K562 (cell line): ENCODE measurements at regions not wholly inside any gene's neighbourhood (a gene's known extent, or its start where the extent isn't known, plus 50 kb on each side); places are given as distances from the start of the nearest gene placed in this dataset.

Source experiments
- CBX8 ChIP-seq: fragments of 200-600 bp; sonication (generic); IDR thresholded peaks from 2 replicates; pipeline ENCODE4 v1.6.1; 2012; ENCODE audit warnings: borderline replicate concordance, mixed run types, low read depth, mild to moderate bottlenecking, moderate library complexity, mixed read lengths, low read length, control low read depth, inconsistent platforms; ENCODE audit not compliant: poor library complexity, severe bottlenecking; ENCODE audit errors: extremely low read depth
- CHD7 ChIP-seq: fragments of 200-600 bp; sonication (generic); IDR thresholded peaks from one replicate; pipeline ENCODE4 v1.6.1; 2012; ENCODE audit warnings: mild to moderate bottlenecking, low read depth, low read length, inconsistent platforms
- DMBX1 ChIP-seq: fragments of 250-450 bp; sonication (Bioruptor Pico); IDR thresholded peaks from 2 replicates; pipeline ENCODE4 v1.8.0; 2022; ENCODE audit warnings: inconsistent platforms, mild to moderate bottlenecking, moderate library complexity, borderline replicate concordance
- NFIC ChIP-seq: fragments of 450-650 bp; IDR thresholded peaks from 2 replicates; pipeline ENCODE4 v1.6.1; 2017; ENCODE audit warnings: mild to moderate bottlenecking, inconsistent platforms
- RB1 ChIP-seq: fragments of 450-650 bp; IDR thresholded peaks from 2 replicates; pipeline ENCODE4 v1.6.1; 2017; ENCODE audit warnings: low read depth, mild to moderate bottlenecking
- ZKSCAN1 ChIP-seq: fragments of 150-350 bp; IDR thresholded peaks from 2 replicates; pipeline ENCODE4 v1.6.1; 2016; ENCODE audit warnings: low read depth, low read length
- ZNF318 ChIP-seq, 2 experiments: fragments of 450-650 bp; IDR thresholded peaks; 2 replicates each; pipeline ENCODE4 v1.6.1; 2016; ENCODE audit warnings: mild to moderate bottlenecking in 2 of 2, borderline replicate concordance in 1 of 2, low read depth in 1 of 2, moderate library complexity in 1 of 2

DNA sequence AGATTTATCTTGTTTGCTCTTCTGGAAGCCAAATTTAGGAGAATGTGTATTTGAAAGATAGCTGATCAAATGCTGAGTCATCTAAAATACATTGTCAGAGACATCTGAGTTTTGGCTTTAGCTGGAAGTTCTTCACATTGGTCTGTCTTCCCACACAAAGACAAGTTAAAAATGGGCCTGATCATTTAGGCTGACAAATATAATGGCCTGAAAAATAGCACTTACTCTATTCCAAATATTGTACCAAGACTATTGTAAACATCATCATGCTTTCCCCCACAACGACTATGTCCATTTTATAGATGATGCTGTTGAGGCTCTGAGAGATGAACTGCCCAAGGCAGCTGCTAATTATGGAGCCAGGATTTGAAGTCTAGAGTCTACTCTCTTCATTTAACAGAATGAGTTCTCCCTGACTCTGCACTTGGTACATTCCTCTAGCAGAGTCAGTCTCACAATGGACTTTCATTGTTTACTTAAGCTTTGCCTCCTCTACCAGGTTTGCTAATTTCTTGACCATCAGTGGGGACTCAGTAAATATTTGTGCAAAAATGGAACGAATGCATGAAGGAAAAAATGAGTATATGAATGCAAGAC, 619.4 kb upstream of the KLF4 start (continued):
- TF ChIP-seq CHD7 (no peak), CBX8 (no peak), ZNF318 (IDR thresholded peaks at IDR 0.05; ENCODE audit: borderline replicate concordance in 1 of 2, low read depth in 1 of 2) (peak in 1 of 2 experiments; percentile 76; a peak in 2 of 4 replicates), ZKSCAN1 (no peak), NFIC (peak; percentile 84), DMBX1 (no peak), RB1 (peak; percentile 21; the same call in 1 of the 2 replicates)
